Heart right ventricle (tissue), 16 donors: ENCODE measurements at regions not wholly inside any gene's neighbourhood (a gene's known extent, or its start where the extent isn't known, plus 50 kb on each side); places are given as distances from the start of the nearest gene placed in this dataset.

ENCODE experiments used
- ATAC-seq, 8 donors: fragments of 200-7000 bp; cut with Tn5 transposase; one replicate each; pipeline ENCODE4 v1.9.1; 2020; ENCODE audit warnings: mild to moderate bottlenecking in 8 of 8, moderate library complexity in 8 of 8, moderate number of reproducible peaks in 1 of 8
- DNase-seq, 2 donors: peaks; one replicate each; pipeline ENCODE4 v3.0.0-alpha.2; 2020
- H3K27ac ChIP-seq, 10 donors: fragments of 200-600 bp; sonication (generic) in 2 of 10; one replicate each; pipeline versions ENCODE4 v1.5.0 to v1.8.0; 2020 to 2022; ENCODE audit warnings: mild to moderate bottlenecking in 3 of 10
- H3K27me3 ChIP-seq, 7 donors: fragments of 200-600 bp; one replicate each; pipeline ENCODE4 v1.8.0; 2021 to 2022; ENCODE audit warnings: mild to moderate bottlenecking in 2 of 7
- H3K36me3 ChIP-seq, 9 donors: fragments of 200-600 bp; sonication (generic) in 1 of 9; one replicate each; pipeline versions ENCODE4 v1.5.0 to v1.8.0; 2020 to 2022; ENCODE audit warnings: mild to moderate bottlenecking in 2 of 9
- H3K4me1 ChIP-seq, 9 donors: fragments of 200-600 bp; sonication (generic) in 1 of 9; one replicate each; pipeline versions ENCODE4 v1.5.0 to v1.8.0; 2020 to 2022; ENCODE audit warnings: mild to moderate bottlenecking in 4 of 9
- H3K4me3 ChIP-seq, 10 donors: fragments of 200-600 bp; sonication (generic) in 2 of 10; one replicate each; pipeline versions ENCODE4 v1.5.0 to v1.8.0; 2020 to 2022; ENCODE audit warnings: mild to moderate bottlenecking in 7 of 10, moderate library complexity in 2 of 10
- H3K9me3 ChIP-seq, 11 donors: fragments of 200-600 bp in 10 of 11; sonication (generic) in 2 of 11; one replicate each; pipeline versions ENCODE4 v1.5.0 to v1.8.0; 2013 to 2022; ENCODE audit warnings: mild to moderate bottlenecking in 2 of 11, control low read depth in 1 of 11, moderate library complexity in 1 of 11
- WGBS, 2 donors: extraction: QIAGEN DNeasy Blood & Tissue Kit; methylation state at CpG; one replicate each; pipeline ENCODE4 v1.1.7; 2013; ENCODE audit warnings: inconsistent platforms in 1 of 2; 5-methylcytosine and 5-hydroxymethylcytosine counted together
- intact Hi-C, 10 donors: fragments of 100-400 bp; cut with DNase I; formaldehyde crosslinking; loops; one replicate each; pipeline versions ENCODE4 v1.11.1 to v1.14.2; 2022
- TF ChIP-seq, protein P1 (sequence below), 9 donors: fragments of 200-600 bp; sonication (generic) in 2 of 9; IDR thresholded peaks; one replicate each; pipeline versions ENCODE4 v1.5.0 to v1.8.0; 2021 to 2022; ENCODE audit warnings: antibody characterized with exemption in 9 of 9, mild to moderate bottlenecking in 5 of 9, moderate library complexity in 1 of 9
- donor health status: Arrhythmogenic right ventricular cardiomyopathy.
- donor health status: ischemic (EF 13 %, LVEDD 7.1; RV severe dilation, severe dysfunction).
- donor health status: healthy with polysubstance abuse.
- donor health status: DM: no; HTN: yes; CAD: no.
- donor health status: DM: no; HTN: no; CAD: no.
- donor health status: ischemic (EF 25% LVEDD 6.9; RV normal size, moderate dysfunction).
- donor health status: ischemic (EF 25% LVEDD 5.7; RV mildly dilated, moderate dysfunction).
- donor health status: healthy.
- donor health status: DM: yes; HTN: yes; CAD: no.
- donor health status: Ischemic cardiomyopathy.
- donor health status: ischemic (EF 35%, LVEDD 5.7; RV mildly dilated, moderate dysfunction).
- donor health status: nonischemic (EF 11% LVEDD 7.7; RV severe dilation, severe dysfunction).
- donor health status: DM: yes; HTN: yes; CAD: no.
- donor health status: PGD.
- donor health status: ischemic (EF 29% LVEDD 5.4; RV normal size, mild dysfunction).
- donor health status: nonischemic (EF 23%, LVEDD 6.1; RV moderate dilation, normal function).

- TF ChIP-seq, protein P1, sequence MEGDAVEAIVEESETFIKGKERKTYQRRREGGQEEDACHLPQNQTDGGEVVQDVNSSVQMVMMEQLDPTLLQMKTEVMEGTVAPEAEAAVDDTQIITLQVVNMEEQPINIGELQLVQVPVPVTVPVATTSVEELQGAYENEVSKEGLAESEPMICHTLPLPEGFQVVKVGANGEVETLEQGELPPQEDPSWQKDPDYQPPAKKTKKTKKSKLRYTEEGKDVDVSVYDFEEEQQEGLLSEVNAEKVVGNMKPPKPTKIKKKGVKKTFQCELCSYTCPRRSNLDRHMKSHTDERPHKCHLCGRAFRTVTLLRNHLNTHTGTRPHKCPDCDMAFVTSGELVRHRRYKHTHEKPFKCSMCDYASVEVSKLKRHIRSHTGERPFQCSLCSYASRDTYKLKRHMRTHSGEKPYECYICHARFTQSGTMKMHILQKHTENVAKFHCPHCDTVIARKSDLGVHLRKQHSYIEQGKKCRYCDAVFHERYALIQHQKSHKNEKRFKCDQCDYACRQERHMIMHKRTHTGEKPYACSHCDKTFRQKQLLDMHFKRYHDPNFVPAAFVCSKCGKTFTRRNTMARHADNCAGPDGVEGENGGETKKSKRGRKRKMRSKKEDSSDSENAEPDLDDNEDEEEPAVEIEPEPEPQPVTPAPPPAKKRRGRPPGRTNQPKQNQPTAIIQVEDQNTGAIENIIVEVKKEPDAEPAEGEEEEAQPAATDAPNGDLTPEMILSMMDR (IDR thresholded peaks at IDR 0.05), result no peak
- DNase-seq (no peak), ATAC-seq (no peak)
- Histone ChIP-seq H3K27ac (peak overlapping the region in 1 of 10 donors; percentile 69), H3K4me3 (no peak overlapping the region), H3K36me3 (no peaks in the 10 kb centered on the region), H3K9me3 (no peaks in the 10 kb centered on the region), H3K27me3 (peaks cover 0 to 6% (median 0%) of the 10 kb centered on the region in 7 donors), H3K4me1 (peaks cover 6 to 67% (median 20%) of the 10 kb centered on the region in 9 donors)
- 89 to 90% methylated on average over 13 of the region's 13 CpGs for WGBS, 2 donors
- intact Hi-C loops, result loop anchor here in 1 of 10 donors (10.0 kb wide), 1 partner anchor 156 kb away; no protein-coding TSS in a partner anchor
Observed at GRCh38 chr22:27580311-27580897, 221.2 kb downstream of the MN1 start.

DNA sequence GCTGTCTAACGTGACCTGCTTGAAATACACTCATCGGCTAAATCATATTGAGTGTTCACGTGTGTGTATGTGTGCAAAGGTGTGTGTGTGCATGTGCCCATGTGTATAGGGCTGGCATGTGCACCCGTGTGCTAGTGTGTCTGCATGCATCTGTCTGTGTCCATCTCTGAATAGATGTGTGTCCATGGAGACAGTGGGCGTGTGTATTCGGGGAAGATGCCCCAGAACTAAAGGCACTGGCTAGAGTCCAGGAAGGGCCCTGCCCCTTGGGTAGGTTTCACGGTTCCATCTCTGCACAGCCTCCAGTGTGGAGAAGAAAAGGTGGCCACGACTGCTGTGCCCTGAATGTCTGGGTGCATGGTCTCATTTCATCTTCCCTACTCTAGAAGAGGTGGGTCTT is 220.3 kb downstream of the MN1 start:
- H3K4me1 ChIP-seq, result peaks cover 4 to 58% (median 20%) of the 10 kb centered on the region in 9 donors
- intact Hi-C loops, result loop anchor here in 1 of 10 donors (10.0 kb wide), 1 partner anchor 156 kb away; no protein-coding TSS in a partner anchor
- 86 to 88% methylated on average over 8 of the region's 8 CpGs for WGBS, 2 donors
- no peaks in the 10 kb centered on the region for H3K36me3 ChIP-seq
- ATAC-seq (peak in 1 of 8 donors; percentile 1), DNase-seq (no peak)
- TF ChIP-seq, protein P1 (IDR thresholded peaks at IDR 0.05), result no peak
- no peaks in the 10 kb centered on the region for H3K9me3 ChIP-seq
- H3K27ac ChIP-seq, result peak overlapping the region in 5 of 10 donors; percentile 62 to 78 (median 65)
- H3K4me3 ChIP-seq, result no peak overlapping the region
- peaks cover 0 to 6% (median 0%) of the 10 kb centered on the region in 7 donors for H3K27me3 ChIP-seq

- H3K36me3 ChIP-seq, result no peaks in the 10 kb centered on the region
- peaks cover 0 to 54% (median 18%) of the 10 kb centered on the region in 9 donors for H3K4me1 ChIP-seq
- no peaks in the 10 kb centered on the region for H3K9me3 ChIP-seq
- TF ChIP-seq, protein P1 (IDR thresholded peaks at IDR 0.05), result no peak
- DNase-seq (peak; percentile 79 to 89), ATAC-seq (peak; percentile 77 to 85 (median 80))
- intact Hi-C loops, result loop anchor here in 1 of 10 donors (10.0 kb wide), 1 partner anchor 157 kb away; no protein-coding TSS in a partner anchor
- 64 to 71% methylated on average over 8 of the region's 8 CpGs for WGBS, 2 donors
- H3K27me3 ChIP-seq, result peaks cover 0 to 6% (median 0%) of the 10 kb centered on the region in 7 donors
- H3K4me3 ChIP-seq, result no peak overlapping the region
- peak overlapping the region in 6 of 10 donors; percentile 62 to 78 (median 67) for H3K27ac ChIP-seq
Observed at GRCh38 chr22:27581688-27582087, 219.9 kb downstream of the MN1 start.

- Histone ChIP-seq H3K4me1 (peaks cover 0 to 34% (median 8%) of the 10 kb centered on the region in 9 donors), H3K27me3 (peaks cover 0 to 4% (median 0%) of the 10 kb centered on the region in 7 donors), H3K27ac (no peak overlapping the region), H3K36me3 (no peaks in the 10 kb centered on the region), H3K4me3 (no peak overlapping the region), H3K9me3 (peaks cover 0 to 4% (median 0%) of the 10 kb centered on the region in 11 donors)
- DNase-seq (no peak), ATAC-seq (no peak)
- WGBS, 2 donors, result 63 to 79% methylated on average over 9 of the region's 9 CpGs
- intact Hi-C loops, result loop anchor here in 1 of 10 donors (10.0 kb wide), 1 partner anchor 159 kb away; no protein-coding TSS in a partner anchor
- TF ChIP-seq, protein P1 (IDR thresholded peaks at IDR 0.05), result no peak
Observed at GRCh38 chr22:27583856-27584255, 217.7 kb downstream of the MN1 start.
